GM12864 (cell line): ENCODE measurements at regions not wholly inside any gene's neighbourhood (a gene's known extent, or its start where the extent isn't known, plus 50 kb on each side); places are given as distances from the start of the nearest gene placed in this dataset.

Experiments
- DNase-seq: peaks from one replicate; pipeline ENCODE4 v3.0.0-alpha.2; 2011; ENCODE audit warnings: low read depth
- H3K4me3 ChIP-seq: 2 replicates; pipeline ENCODE4 v1.5.1; 2011; ENCODE audit warnings: mild to moderate bottlenecking, low read depth, low read length, control low read depth
- CTCF ChIP-seq: IDR thresholded peaks from 2 replicates; pipeline ENCODE4 v1.5.1; 2011; ENCODE audit warnings: low read depth, mild to moderate bottlenecking, moderate library complexity, low read length, control low read depth, inconsistent platforms; ENCODE audit errors: missing control alignments

GRCh38 chr10:55881588-55881987, 479.5 kb downstream of the ZWINT start:
- no peak for TF ChIP-seq CTCF
- H3K4me3 ChIP-seq, result no peak overlapping the region

GRCh38 chr10:55873485-55873884, 487.6 kb downstream of the ZWINT start:
- H3K4me3 ChIP-seq, result no peak overlapping the region
- DNase-seq, result no peak
- no peak for TF ChIP-seq CTCF

More at GRCh38 chr10:55881588-55881987, 479.5 kb downstream of the ZWINT start:
- DNase-seq, result no peak

- H3K4me3 ChIP-seq, result no peak overlapping the region
- TF ChIP-seq CTCF, result no peak
- DNase-seq, result no peak
These were observed 490.9 kb downstream of the ZWINT start for GRCh38 chr10:55870186-55870585.

GRCh38 chr10:55867848-55868247, 493.2 kb downstream of the ZWINT start:
- DNase-seq, result no peak
- TF ChIP-seq CTCF, result no peak
- no peak overlapping the region for H3K4me3 ChIP-seq

GRCh38 chr10:55858730-55859129, 502.3 kb downstream of the ZWINT start:
- TF ChIP-seq CTCF, result no peak
- no peak for DNase-seq
- H3K4me3 ChIP-seq, result no peak overlapping the region

- no peak for DNase-seq
- TF ChIP-seq CTCF, result no peak
- H3K4me3 ChIP-seq, result no peak overlapping the region
These were observed 508.2 kb downstream of the ZWINT start for GRCh38 chr10:55852900-55853299.

- H3K4me3 ChIP-seq, result no peak overlapping the region
- no peak for TF ChIP-seq CTCF
- DNase-seq, result no peak
These were observed 523.8 kb downstream of the ZWINT start for GRCh38 chr10:55837273-55837672.
